H9 (cell line): ENCODE measurements at regions not wholly inside any gene's neighbourhood (a gene's known extent, or its start where the extent isn't known, plus 50 kb on each side); places are given as distances from the start of the nearest gene placed in this dataset.

Experiments used
- DNase-seq: peaks from one replicate; pipeline ENCODE4 v3.0.0-alpha.2; 2017
- H2AFZ ChIP-seq: one replicate; pipeline ENCODE4 v1.6.1; 2013; ENCODE audit warnings: mild to moderate bottlenecking, low read length, control low read depth, moderate library complexity
- H2AK5ac ChIP-seq: 2 replicates; pipeline ENCODE4 v1.6.1; 2013; ENCODE audit warnings: low read length, control low read depth, mixed read lengths; ENCODE audit not compliant: insufficient read length
- H2BK120ac ChIP-seq: one replicate; pipeline ENCODE4 v1.6.1; 2013; ENCODE audit warnings: low read depth, mild to moderate bottlenecking, low read length, control low read depth, inconsistent platforms; ENCODE audit not compliant: poor library complexity, severe bottlenecking
- H2BK12ac ChIP-seq: 2 replicates; pipeline ENCODE4 v1.6.1; 2013; ENCODE audit warnings: low read length, control low read depth, mixed read lengths, low read depth; ENCODE audit not compliant: insufficient read length
- H2BK15ac ChIP-seq: 2 replicates; pipeline ENCODE4 v1.6.1; 2013; ENCODE audit warnings: low read depth, low read length, control low read depth
- H2BK20ac ChIP-seq: one replicate; pipeline ENCODE4 v1.6.1; 2013; ENCODE audit warnings: low read depth, mild to moderate bottlenecking, low read length, control low read depth, inconsistent platforms; ENCODE audit not compliant: poor library complexity, severe bottlenecking
- H2BK5ac ChIP-seq: 2 replicates; pipeline ENCODE4 v1.6.1; 2013; ENCODE audit warnings: low read length, control low read depth, mixed read lengths; ENCODE audit not compliant: insufficient read length
- H3K14ac ChIP-seq: 2 replicates; pipeline ENCODE4 v1.6.1; 2013; ENCODE audit warnings: low read length, control low read depth; ENCODE audit not compliant: insufficient read depth
- H3K18ac ChIP-seq: 2 replicates; pipeline ENCODE4 v1.6.1; 2013; ENCODE audit warnings: low read depth, mild to moderate bottlenecking, mixed read lengths, low read length, control low read depth; ENCODE audit not compliant: insufficient read length
- H3K23ac ChIP-seq: 2 replicates; pipeline ENCODE4 v1.6.1; 2013; ENCODE audit warnings: low read length, control low read depth, mixed read lengths, low read depth; ENCODE audit not compliant: insufficient read length
- H3K23me2 ChIP-seq: 2 replicates; pipeline ENCODE4 v1.6.1; 2013; ENCODE audit warnings: low read depth, mild to moderate bottlenecking, mixed read lengths, low read length, control low read depth; ENCODE audit not compliant: insufficient read length, poor library complexity, severe bottlenecking
- H3K27ac ChIP-seq: 2 replicates; pipeline ENCODE4 v1.5.1; 2013; ENCODE audit warnings: low read length, control low read depth, mixed read lengths, low read depth; ENCODE audit not compliant: insufficient read length
- H3K27me3 ChIP-seq: 2 replicates; pipeline ENCODE4 v1.6.1; 2013; ENCODE audit warnings: low read length, control low read depth, inconsistent platforms; ENCODE audit not compliant: insufficient read depth
- H3K4ac ChIP-seq: 2 replicates; pipeline ENCODE4 v1.6.1; 2013; ENCODE audit warnings: low read depth, mild to moderate bottlenecking, control low read depth, inconsistent platforms, low read length, moderate library complexity
- H3K4me1 ChIP-seq: 2 replicates; pipeline ENCODE4 v1.6.1; 2013; ENCODE audit warnings: low read length, control low read depth, inconsistent platforms; ENCODE audit not compliant: insufficient read depth
- H3K4me2 ChIP-seq: 2 replicates; pipeline ENCODE4 v1.6.1; 2013; ENCODE audit warnings: low read length, control low read depth, mixed read lengths; ENCODE audit not compliant: insufficient read length, insufficient read depth
- H3K56ac ChIP-seq: 2 replicates; pipeline ENCODE4 v1.6.1; 2013; ENCODE audit warnings: low read depth, mild to moderate bottlenecking, mixed read lengths, low read length, control low read depth; ENCODE audit not compliant: insufficient read length
- H3K79me1 ChIP-seq: 2 replicates; pipeline ENCODE4 v1.6.1; 2013; ENCODE audit warnings: low read depth, mild to moderate bottlenecking, moderate library complexity, low read length, control low read depth, inconsistent platforms; ENCODE audit not compliant: insufficient read depth, poor library complexity, severe bottlenecking
- H3K79me2 ChIP-seq: 2 replicates; pipeline ENCODE4 v1.6.1; 2013; ENCODE audit warnings: low read length, control low read depth, inconsistent platforms; ENCODE audit not compliant: insufficient read depth
- H3K9ac ChIP-seq: 2 replicates; pipeline ENCODE4 v1.6.1; 2013; ENCODE audit warnings: low read length, control low read depth, mixed read lengths; ENCODE audit not compliant: insufficient read length; ENCODE audit errors: extremely low read depth
- H3K9me3 ChIP-seq: one replicate; pipeline ENCODE4 v1.6.1; 2013; ENCODE audit warnings: low read depth, low read length, inconsistent platforms; ENCODE audit not compliant: control insufficient read depth
- H3T11ph ChIP-seq: one replicate; pipeline ENCODE4 v1.6.1; 2013; ENCODE audit warnings: mild to moderate bottlenecking, low read length, control low read depth, inconsistent platforms
- H4K20me1 ChIP-seq: one replicate; pipeline ENCODE4 v1.6.1; 2013; ENCODE audit not compliant: control insufficient read depth, insufficient read length, insufficient read depth
- H4K5ac ChIP-seq: 2 replicates; pipeline ENCODE4 v1.6.1; 2013; ENCODE audit warnings: low read depth, mild to moderate bottlenecking, mixed read lengths, low read length, control low read depth; ENCODE audit not compliant: insufficient read length
- H4K8ac ChIP-seq: replicated peaks from 2 replicates; pipeline ENCODE4 v1.6.1; 2013; ENCODE audit warnings: low read length, control low read depth, mixed read lengths, low read depth; ENCODE audit not compliant: insufficient read length
- H4K91ac ChIP-seq: 2 replicates; pipeline ENCODE4 v1.6.1; 2013; ENCODE audit warnings: low read depth, mild to moderate bottlenecking, moderate library complexity, mixed read lengths, low read length, control low read depth; ENCODE audit not compliant: insufficient read length
- H3K27ac Mint-ChIP-seq, 3 experiments: 2 replicates in 2 of 3; 3 replicates in 1 of 3; pipeline ENCODE4 v1.8.0; 2020 to 2021; ENCODE audit warnings: mixed read lengths in 3 of 3, mild to moderate bottlenecking in 1 of 3, moderate library complexity in 1 of 3
- H3K27me3 Mint-ChIP-seq: 2 replicates; pipeline ENCODE4 v1.8.0; 2021; ENCODE audit warnings: low read depth, mild to moderate bottlenecking, moderate library complexity, mixed read lengths
- H3K36me3 Mint-ChIP-seq, 3 experiments: 2 replicates in 2 of 3; 3 replicates in 1 of 3; pipeline ENCODE4 v1.8.0; 2020 to 2021; ENCODE audit warnings: low read depth in 3 of 3, mixed read lengths in 3 of 3; ENCODE audit not compliant: insufficient read depth in 1 of 3
- H3K4me1 Mint-ChIP-seq, 2 experiments: 2 replicates each; pipeline ENCODE4 v1.8.0; 2020; ENCODE audit warnings: mixed read lengths in 2 of 2
- H3K4me3 Mint-ChIP-seq, 2 experiments: 2 replicates in 1 of 2; 3 replicates in 1 of 2; pipeline ENCODE4 v1.8.0; 2020 to 2021; ENCODE audit warnings: mild to moderate bottlenecking in 2 of 2, mixed read lengths in 2 of 2, moderate library complexity in 1 of 2
- H3K9me3 Mint-ChIP-seq, 2 experiments: 2 replicates in 1 of 2; 3 replicates in 1 of 2; pipeline ENCODE4 v1.8.0; 2020; ENCODE audit warnings: mild to moderate bottlenecking in 2 of 2, mixed read lengths in 2 of 2, moderate library complexity in 1 of 2
- WGBS: extraction: QIAGEN DNeasy Blood & Tissue Kit; methylation state at CpG from one replicate; pipeline ENCODE4 v1.1.7; 2013; ENCODE audit warnings: missing lambda C conversion rate, low lambda C conversion rate, mixed read lengths; ENCODE audit not compliant: insufficient read length; ENCODE audit errors: extremely low coverage; 5-methylcytosine and 5-hydroxymethylcytosine counted together
- TF ChIP-seq, protein P1 (sequence below): fragments of 200-600 bp; sonication (generic); conservative IDR thresholded peaks from 3 replicates; pipeline ENCODE4 v1.8.0; 2021; ENCODE audit warnings: antibody characterized with exemption, mild to moderate bottlenecking

DNA sequence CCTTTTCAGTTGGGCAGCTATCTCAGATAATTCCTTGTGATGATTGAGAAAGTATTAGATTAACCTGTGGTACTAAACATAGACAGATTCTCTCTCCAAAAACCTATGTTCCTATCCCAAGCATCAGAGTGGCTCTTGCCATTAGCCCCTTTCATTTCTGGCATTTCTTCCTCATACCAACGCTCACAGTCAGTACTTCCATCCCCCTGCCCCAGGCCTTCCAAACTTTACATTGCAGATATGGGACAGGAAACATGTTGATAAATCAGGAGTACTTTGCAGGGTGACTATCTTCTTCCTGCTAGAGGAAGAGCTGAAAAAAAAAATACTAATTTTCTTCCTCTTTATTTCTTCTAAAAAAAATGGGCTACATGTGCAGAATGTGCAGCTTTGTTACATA lies 442.6 kb upstream of the RGMB start:
- Histone ChIP-seq H3K9ac (no peak overlapping the region), H3K4ac (no peak overlapping the region), H3K9me3 (no peaks in the 10 kb centered on the region), H3K14ac (no peak overlapping the region), H2AK5ac (no peak overlapping the region), H4K8ac (no peak overlapping the region), H3K23ac (no peak overlapping the region), H2BK120ac (no peak overlapping the region), H3K4me2 (no peak overlapping the region), H4K91ac (no peak overlapping the region), H3K27ac (no peak overlapping the region), H3K79me1 (no peaks in the 10 kb centered on the region), H3K27me3 (no peaks in the 10 kb centered on the region), H2BK20ac (no peak overlapping the region), H3K56ac (no peak overlapping the region), H2BK5ac (no peak overlapping the region), H4K5ac (no peak overlapping the region), H4K20me1 (no peaks in the 10 kb centered on the region), H3K23me2 (no peaks in the 10 kb centered on the region), H2BK15ac (no peak overlapping the region), H2BK12ac (no peak overlapping the region), H2AFZ (no peak overlapping the region), H3K18ac (no peak overlapping the region), H3K4me1 (no peaks in the 10 kb centered on the region), H3T11ph (no peak overlapping the region), H3K79me2 (no peaks in the 10 kb centered on the region)
- Mint-ChIP-seq H3K27me3 (no peaks in the 10 kb centered on the region), H3K27ac (no peak overlapping the region; a peak in 1 of 7 replicates), H3K4me1 (no peaks in the 10 kb centered on the region), H3K9me3 (peaks cover 0 to 7% of the 10 kb centered on the region in 2 experiments; a peak in 2 of 5 replicates), H3K4me3 (no peak overlapping the region), H3K36me3 (no peaks in the 10 kb centered on the region; a peak in 1 of 7 replicates)
- TF ChIP-seq, protein P1, sequence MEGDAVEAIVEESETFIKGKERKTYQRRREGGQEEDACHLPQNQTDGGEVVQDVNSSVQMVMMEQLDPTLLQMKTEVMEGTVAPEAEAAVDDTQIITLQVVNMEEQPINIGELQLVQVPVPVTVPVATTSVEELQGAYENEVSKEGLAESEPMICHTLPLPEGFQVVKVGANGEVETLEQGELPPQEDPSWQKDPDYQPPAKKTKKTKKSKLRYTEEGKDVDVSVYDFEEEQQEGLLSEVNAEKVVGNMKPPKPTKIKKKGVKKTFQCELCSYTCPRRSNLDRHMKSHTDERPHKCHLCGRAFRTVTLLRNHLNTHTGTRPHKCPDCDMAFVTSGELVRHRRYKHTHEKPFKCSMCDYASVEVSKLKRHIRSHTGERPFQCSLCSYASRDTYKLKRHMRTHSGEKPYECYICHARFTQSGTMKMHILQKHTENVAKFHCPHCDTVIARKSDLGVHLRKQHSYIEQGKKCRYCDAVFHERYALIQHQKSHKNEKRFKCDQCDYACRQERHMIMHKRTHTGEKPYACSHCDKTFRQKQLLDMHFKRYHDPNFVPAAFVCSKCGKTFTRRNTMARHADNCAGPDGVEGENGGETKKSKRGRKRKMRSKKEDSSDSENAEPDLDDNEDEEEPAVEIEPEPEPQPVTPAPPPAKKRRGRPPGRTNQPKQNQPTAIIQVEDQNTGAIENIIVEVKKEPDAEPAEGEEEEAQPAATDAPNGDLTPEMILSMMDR: no peak
- DNase-seq: no peak
- no CpG with 5 or more reads among the region's 1 CpG for WGBS
